Astrocyte of the cerebellum (primary cell): ENCODE measurements at regions not wholly inside any gene's neighbourhood (a gene's known extent, or its start where the extent isn't known, plus 50 kb on each side); places are given as distances from the start of the nearest gene placed in this dataset.

Experiments
- DNase-seq: peaks from one replicate; pipeline ENCODE4 v3.0.0-alpha.2; 2011; ENCODE audit warnings: low read depth
- H3K4me3 ChIP-seq: 2 replicates; pipeline ENCODE4 v1.5.1; 2011; ENCODE audit warnings: mild to moderate bottlenecking, low read depth, low read length, moderate library complexity
- CTCF ChIP-seq: IDR thresholded peaks from 2 replicates; pipeline ENCODE4 v1.5.1; 2012; ENCODE audit warnings: low read length, low read depth, moderate library complexity, mild to moderate bottlenecking; ENCODE audit errors: missing control alignments
- in situ Hi-C: cut with HindIII; loops from 2 replicates; pipeline ENCODE4 v1.10.0; 2017; ENCODE audit warnings: low sequenced_read_pairs

- no peak for TF ChIP-seq CTCF
These were observed 101.0 kb upstream of the PDE1C start for GRCh38 chr7:32171248-32171647.

GRCh38 chr7:32170838-32171237, 100.6 kb upstream of the PDE1C start:
- in situ Hi-C loops: no loop called here
- H3K4me3 ChIP-seq: no peak overlapping the region
- no peak for DNase-seq
- TF ChIP-seq CTCF: no peak

More at GRCh38 chr7:32171248-32171647, 101.0 kb upstream of the PDE1C start:
- DNase-seq: no peak
- in situ Hi-C loops: no loop called here
- no peak overlapping the region for H3K4me3 ChIP-seq

GRCh38 chr7:32169228-32169627, 99.0 kb upstream of the PDE1C start:
- no peak overlapping the region for H3K4me3 ChIP-seq
- in situ Hi-C loops: no loop called here
- no peak for TF ChIP-seq CTCF
- DNase-seq: no peak

- no peak for TF ChIP-seq CTCF
- H3K4me3 ChIP-seq: no peak overlapping the region
- in situ Hi-C loops: no loop called here
- DNase-seq: no peak
These were observed 97.6 kb upstream of the PDE1C start for GRCh38 chr7:32167815-32168214.

- no peak for TF ChIP-seq CTCF
- no peak for DNase-seq
- in situ Hi-C loops: no loop called here
These were observed 97.0 kb upstream of the PDE1C start for GRCh38 chr7:32167256-32167655.

GRCh38 chr7:32164341-32164996, 94.3 kb upstream of the PDE1C start:
- peak; percentile 68 for TF ChIP-seq CTCF
- peak; percentile 62 for DNase-seq
- in situ Hi-C loops: no loop called here
- H3K4me3 ChIP-seq: no peak overlapping the region

More at GRCh38 chr7:32167256-32167655, 97.0 kb upstream of the PDE1C start:
- no peak overlapping the region for H3K4me3 ChIP-seq
